ENCODE measurements at regions not wholly inside any gene's neighbourhood (a gene's known extent, or its start where the extent isn't known, plus 50 kb on each side); places are given as distances from the start of the nearest gene placed in this dataset.

- TF ChIP-seq CREB1 (CRISPR knock-in tag; IDR thresholded peaks at IDR 0.05; ENCODE audit: low read depth) (no peak), EZH2phosphoT487 (IDR thresholded peaks at IDR 0.05; ENCODE audit: unreplicated experiment) (no peak), NANOG (IDR thresholded peaks at IDR 0.05; ENCODE audit: borderline replicate concordance) (no peak), ZNF331 (CRISPR knock-in tag; IDR thresholded peaks at IDR 0.05; ENCODE audit: low read depth) (no peak), POLR2AphosphoS5 (IDR thresholded peaks at IDR 0.05; ENCODE audit: low read depth) (no peak), JUNB (IDR thresholded peaks at IDR 0.05; ENCODE audit: unreplicated experiment) (no peak), STAT1 (IDR thresholded peaks at IDR 0.05; ENCODE audit: unreplicated experiment) (no peak), CTCF (conservative IDR thresholded peaks at IDR 0.05; ENCODE audit: low read depth in 2 of 2) (no peak), REST (IDR thresholded peaks at IDR 0.05; ENCODE audit: unreplicated experiment) (no peak), ZNF114 (CRISPR knock-in tag; IDR thresholded peaks at IDR 0.05) (no peak)
These were observed 97.5 kb upstream of the FREM1 start (continued) for GRCh38 chr9:15007698-15008097.

- H3K27ac ChIP-seq (ENCODE audit: low read depth) = no peak overlapping the region
- H3K9me3 Mint-ChIP-seq = no peaks in the 10 kb centered on the region
- peaks cover 18% of the 10 kb centered on the region for H3K4me1 Mint-ChIP-seq
- H3K27ac Mint-ChIP-seq = no peak overlapping the region
- H3K36me3 Mint-ChIP-seq (ENCODE audit: low read depth) = no peaks in the 10 kb centered on the region
- no peak for TF ChIP-seq NANOG (IDR thresholded peaks at IDR 0.05; ENCODE audit: borderline replicate concordance)
- no peak for TF ChIP-seq ZNF462 (CRISPR knock-in tag; IDR thresholded peaks at IDR 0.05)
- no peak for TF ChIP-seq STAT1 (IDR thresholded peaks at IDR 0.05; ENCODE audit: unreplicated experiment)
- no peak for TF ChIP-seq POLR2AphosphoS5 (IDR thresholded peaks at IDR 0.05; ENCODE audit: low read depth)
- TF ChIP-seq EZH2phosphoT487 (IDR thresholded peaks at IDR 0.05; ENCODE audit: unreplicated experiment) = no peak
- no peak for TF ChIP-seq CTCF (conservative IDR thresholded peaks at IDR 0.05; ENCODE audit: low read depth in 2 of 2)
- no peak for TF ChIP-seq CREB1 (CRISPR knock-in tag; IDR thresholded peaks at IDR 0.05; ENCODE audit: low read depth)
- H3K27me3 ChIP-seq (ENCODE audit: insufficient read depth) = no peaks in the 10 kb centered on the region
- no peaks in the 10 kb centered on the region for H3F3A ChIP-seq (replicated peaks; ENCODE audit: low read depth)
- H3K36me3 ChIP-seq (ENCODE audit: insufficient read depth) = no peaks in the 10 kb centered on the region
- DNase-seq (ENCODE audit: low spot score) (no peak), ATAC-seq (no peak)
- H3K79me2 ChIP-seq (replicated peaks; ENCODE audit: insufficient read depth) = no peaks in the 10 kb centered on the region
- H2AFZ ChIP-seq = no peak overlapping the region
- H3K4me1 ChIP-seq (ENCODE audit: insufficient read depth) = peaks cover 10% of the 10 kb centered on the region
- peaks cover 6% of the 10 kb centered on the region for H3K27me3 Mint-ChIP-seq (ENCODE audit: insufficient read depth, low read depth, poor library complexity)
- no peaks in the 10 kb centered on the region for H4K20me1 ChIP-seq (replicated peaks; ENCODE audit: insufficient read depth)
- no peak overlapping the region for H3K4me3 ChIP-seq
- peak overlapping the region; percentile 91; the same call in 1 of the 2 replicates for H3K4me2 ChIP-seq
- H3K4me3 Mint-ChIP-seq = no peak overlapping the region
- no peaks in the 10 kb centered on the region for H3K9me2 ChIP-seq (ENCODE audit: insufficient read depth)
These were observed 84.5 kb upstream of the FREM1 start for GRCh38 chr9:14994738-14995137.

Measured in GM23338 (cell line).